ENCODE measurements at regions not wholly inside any gene's neighbourhood (a gene's known extent, or its start where the extent isn't known, plus 50 kb on each side); places are given as distances from the start of the nearest gene placed in this dataset.

DNA sequence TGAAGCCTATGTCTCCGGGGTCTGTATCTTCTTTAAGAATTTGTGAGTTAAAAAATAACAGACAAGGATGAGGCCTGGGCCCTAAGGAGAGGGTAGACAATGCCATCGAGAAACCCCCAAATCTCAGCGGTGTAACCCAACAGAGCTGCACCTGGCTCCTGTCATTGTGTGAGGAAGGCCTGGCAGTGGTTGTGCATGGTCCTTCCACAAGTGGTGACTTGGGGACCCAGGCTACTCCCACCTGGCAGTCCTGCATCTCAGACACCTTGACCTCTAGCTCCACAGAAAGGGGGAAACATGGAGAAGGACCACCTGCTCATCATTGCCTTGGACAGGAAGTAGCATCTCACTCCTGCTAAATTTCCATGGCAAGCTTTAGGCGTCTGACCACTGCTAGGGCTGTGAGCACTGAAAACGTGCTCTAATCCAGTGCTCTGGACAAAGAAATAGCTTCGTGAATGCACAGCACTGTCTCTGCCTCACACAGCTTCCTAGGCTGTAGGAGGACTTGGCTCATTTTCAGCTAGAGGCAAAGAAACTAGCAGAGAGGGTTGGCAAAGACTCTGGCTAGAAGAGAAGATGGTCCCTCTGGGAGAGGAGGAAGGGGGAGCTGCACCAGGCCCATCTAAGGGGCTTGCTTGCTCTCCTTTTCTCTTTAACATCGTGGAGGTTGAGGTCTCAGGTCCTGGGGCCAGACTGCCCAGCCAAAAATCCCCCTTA lies 273.9 kb upstream of the ZMIZ1 start:
- no peak overlapping the region for H3K4me3 ChIP-seq
- intact Hi-C loops (cut with DNase I; ENCODE audit: low total_unique reads) = no loop called here
- DNase-seq = no peak
- 73 to 81% methylated on average over 6 to 7 of the region's 7 CpGs for WGBS, 2 donors
- H3K27me3 ChIP-seq = no peaks in the 10 kb centered on the region
- no peaks in the 10 kb centered on the region for H3K36me3 ChIP-seq (ENCODE audit: low read depth, missing control alignments)
- TF ChIP-seq POLR2A (IDR thresholded peaks at IDR 0.05) = no peak
- TF ChIP-seq, protein P1, sequence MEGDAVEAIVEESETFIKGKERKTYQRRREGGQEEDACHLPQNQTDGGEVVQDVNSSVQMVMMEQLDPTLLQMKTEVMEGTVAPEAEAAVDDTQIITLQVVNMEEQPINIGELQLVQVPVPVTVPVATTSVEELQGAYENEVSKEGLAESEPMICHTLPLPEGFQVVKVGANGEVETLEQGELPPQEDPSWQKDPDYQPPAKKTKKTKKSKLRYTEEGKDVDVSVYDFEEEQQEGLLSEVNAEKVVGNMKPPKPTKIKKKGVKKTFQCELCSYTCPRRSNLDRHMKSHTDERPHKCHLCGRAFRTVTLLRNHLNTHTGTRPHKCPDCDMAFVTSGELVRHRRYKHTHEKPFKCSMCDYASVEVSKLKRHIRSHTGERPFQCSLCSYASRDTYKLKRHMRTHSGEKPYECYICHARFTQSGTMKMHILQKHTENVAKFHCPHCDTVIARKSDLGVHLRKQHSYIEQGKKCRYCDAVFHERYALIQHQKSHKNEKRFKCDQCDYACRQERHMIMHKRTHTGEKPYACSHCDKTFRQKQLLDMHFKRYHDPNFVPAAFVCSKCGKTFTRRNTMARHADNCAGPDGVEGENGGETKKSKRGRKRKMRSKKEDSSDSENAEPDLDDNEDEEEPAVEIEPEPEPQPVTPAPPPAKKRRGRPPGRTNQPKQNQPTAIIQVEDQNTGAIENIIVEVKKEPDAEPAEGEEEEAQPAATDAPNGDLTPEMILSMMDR (IDR thresholded peaks at IDR 0.05) = no peak
- H3K27ac ChIP-seq = no peak overlapping the region
- no peaks in the 10 kb centered on the region for H3K4me1 ChIP-seq
- no peaks in the 10 kb centered on the region for H3K9me3 ChIP-seq

DNA sequence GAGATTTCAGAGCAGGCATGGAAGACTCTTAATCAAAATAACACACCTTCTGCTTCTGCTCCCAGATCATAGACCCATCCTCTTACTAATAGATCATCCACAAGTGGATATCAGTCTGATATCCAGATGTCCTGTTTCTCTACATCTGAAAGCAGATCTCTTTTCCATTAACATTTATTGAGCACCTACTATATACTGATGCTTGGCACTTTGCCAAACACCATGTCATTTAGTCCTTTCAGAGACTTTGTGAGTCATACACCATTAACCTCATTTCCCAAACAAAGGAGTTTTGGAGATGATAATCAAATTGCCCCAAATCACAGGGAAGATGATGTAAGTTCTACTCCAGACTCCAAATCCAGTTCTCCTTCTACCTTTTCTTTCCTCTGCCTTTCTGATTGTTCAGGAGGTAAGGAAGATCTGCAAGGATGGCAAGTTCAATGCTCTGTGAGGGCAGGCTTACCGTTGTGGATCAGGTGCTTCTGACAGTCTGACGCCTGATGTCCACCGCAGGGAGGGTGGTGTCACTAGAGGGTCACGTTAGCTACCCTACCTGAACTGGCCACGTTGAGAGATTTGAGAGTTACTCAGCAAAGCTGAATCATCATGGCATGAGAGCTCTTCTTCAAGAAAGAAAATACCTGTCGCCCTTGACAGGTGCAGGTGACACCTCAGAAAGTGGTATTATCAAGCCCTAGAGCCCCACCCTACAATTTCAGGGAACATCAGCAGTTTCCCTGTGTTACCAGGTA lies 269.6 kb upstream of the ZMIZ1 start:
- H3K36me3 ChIP-seq (ENCODE audit: low read depth, missing control alignments) = no peaks in the 10 kb centered on the region
- WGBS, 2 donors = 90 to 95% methylated on average over 5 to 6 of the region's 6 CpGs
- no peak for DNase-seq
- intact Hi-C loops (cut with DNase I; ENCODE audit: low total_unique reads) = no loop called here
- H3K4me1 ChIP-seq = peaks cover 15% of the 10 kb centered on the region
- TF ChIP-seq POLR2A (IDR thresholded peaks at IDR 0.05) = no peak
- TF ChIP-seq, protein P1 (IDR thresholded peaks at IDR 0.05) = no peak
- no peak overlapping the region for H3K4me3 ChIP-seq
- no peak overlapping the region for H3K27ac ChIP-seq
- H3K27me3 ChIP-seq = no peaks in the 10 kb centered on the region
- no peaks in the 10 kb centered on the region for H3K9me3 ChIP-seq

DNA sequence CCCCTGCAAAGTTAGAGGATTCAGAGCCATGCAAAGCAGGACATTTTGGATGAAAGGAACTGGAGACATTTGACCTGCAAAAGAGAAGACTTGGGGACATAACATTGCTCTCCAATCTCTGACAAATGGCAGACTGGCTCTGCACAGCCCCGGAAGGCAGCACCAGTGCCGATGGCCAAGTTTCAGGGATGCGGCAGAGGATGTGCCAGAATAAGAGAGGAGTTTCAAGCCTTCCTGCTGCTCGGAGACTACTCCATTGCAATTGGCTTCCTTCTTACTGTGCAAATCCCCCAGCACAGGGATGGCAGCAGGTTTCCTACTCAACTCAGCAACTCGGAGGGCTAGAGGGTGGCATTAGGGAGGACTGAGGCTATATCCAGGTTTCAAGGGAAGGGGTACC lies 268.8 kb upstream of the ZMIZ1 start:
- Histone ChIP-seq H3K27ac (no peak overlapping the region), H3K9me3 (no peaks in the 10 kb centered on the region), H3K36me3 (ENCODE audit: low read depth, missing control alignments) (no peaks in the 10 kb centered on the region), H3K4me1 (peaks cover 22% of the 10 kb centered on the region), H3K4me3 (no peak overlapping the region), H3K27me3 (no peaks in the 10 kb centered on the region)
- TF ChIP-seq POLR2A (IDR thresholded peaks at IDR 0.05) = no peak
- TF ChIP-seq, protein P1 (IDR thresholded peaks at IDR 0.05) = no peak
- no peak for DNase-seq
- intact Hi-C loops (cut with DNase I; ENCODE audit: low total_unique reads) = no loop called here
- WGBS, 2 donors = 86 to 90% methylated on average over 5 of the region's 5 CpGs

DNA sequence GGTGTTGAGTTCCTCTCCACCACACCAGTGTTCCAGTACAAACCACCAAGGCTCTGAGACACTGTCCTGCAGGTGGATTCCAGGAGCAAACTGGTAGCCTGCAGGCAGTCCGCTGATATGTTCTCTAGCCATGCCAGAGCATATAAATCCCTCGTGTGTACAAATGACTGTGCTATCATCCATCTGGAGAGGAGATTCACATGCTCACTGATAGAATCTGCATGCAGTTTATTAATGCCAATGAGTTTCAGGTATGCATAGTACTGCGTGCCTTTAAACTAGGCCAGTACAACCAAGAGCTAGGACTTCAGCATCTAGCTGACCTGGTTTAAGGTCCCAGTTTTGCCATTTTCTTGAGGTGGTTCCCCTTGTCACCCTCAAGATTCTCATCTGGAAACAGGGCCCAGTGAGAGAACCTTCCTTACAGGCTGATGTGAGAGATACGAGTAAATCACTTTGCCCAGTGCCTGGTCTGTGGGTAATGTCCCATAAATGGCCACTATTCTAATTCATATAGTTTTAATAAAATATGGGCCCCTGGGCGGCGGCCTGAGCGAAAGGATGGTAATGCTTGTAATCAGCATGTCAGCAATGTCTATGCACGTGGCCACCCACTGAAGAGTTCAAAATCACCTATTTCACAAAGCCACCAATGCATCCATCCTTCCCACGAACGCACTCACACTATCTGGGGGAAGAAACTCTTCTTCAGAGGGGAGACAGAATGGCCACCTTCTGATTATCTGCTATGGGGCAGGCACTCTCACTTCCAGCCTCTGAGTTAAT lies 268.0 kb upstream of the ZMIZ1 start:
- DNase-seq = no peak
- peaks cover 23% of the 10 kb centered on the region for H3K4me1 ChIP-seq
- H3K9me3 ChIP-seq = no peaks in the 10 kb centered on the region
- TF ChIP-seq, protein P1 (IDR thresholded peaks at IDR 0.05) = no peak
- TF ChIP-seq POLR2A (IDR thresholded peaks at IDR 0.05) = no peak
- WGBS, 2 donors = 93 to 99% methylated on average over 10 of the region's 10 CpGs
- no peak overlapping the region for H3K27ac ChIP-seq
- intact Hi-C loops (cut with DNase I; ENCODE audit: low total_unique reads) = no loop called here
- no peaks in the 10 kb centered on the region for H3K36me3 ChIP-seq (ENCODE audit: low read depth, missing control alignments)
- no peaks in the 10 kb centered on the region for H3K27me3 ChIP-seq
- no peak overlapping the region for H3K4me3 ChIP-seq

Measured in testis (tissue), 2 donors.